ENCODE measurements at regions not wholly inside any gene's neighbourhood (a gene's known extent, or its start where the extent isn't known, plus 50 kb on each side); places are given as distances from the start of the nearest gene placed in this dataset.

GRCh38 chr3:66934725-66935124 lies 63.4 kb upstream of the KBTBD8 start:
- 0% methylated on average over 3 of the region's 3 CpGs for WGBS (ENCODE audit: insufficient coverage, insufficient replicate concordance, low lambda C conversion rate, missing lambda C conversion rate)
- no peak overlapping the region for H3K4me2 ChIP-seq (ENCODE audit: control insufficient read depth, insufficient read depth)

More at GRCh38 chr3:66934725-66935124, 63.4 kb upstream of the KBTBD8 start:
- no peak overlapping the region for H3K9ac ChIP-seq (ENCODE audit: control insufficient read depth, insufficient read depth, low read length)
- ChIA-PET SMC1A (ENCODE audit: uncharacterized antibody, unreplicated experiment) (interaction anchor here (0.6 to 1.3 kb wide), 2 partner anchors 24 to 56 kb away, joined by 4 read pairs; no protein-coding TSS in a partner anchor), CTCF (interaction anchor here (1.5 kb wide), 1 partner anchor 36 kb away, joined by 4 read pairs; no protein-coding TSS in a partner anchor), RAD21 (ENCODE audit: unreplicated experiment) (no interaction called here), POLR2A (no interaction called here)
- DNase-seq (ENCODE audit: low read depth, low spot score) (no peak), FAIRE-seq (no peak), ATAC-seq (no peak)
- no peaks in the 10 kb centered on the region for H3K79me2 ChIP-seq (ENCODE audit: control insufficient read depth, insufficient read depth, low read length)
- no peaks in the 10 kb centered on the region for H4K20me1 ChIP-seq (ENCODE audit: control insufficient read depth, insufficient read depth)
- no peaks in the 10 kb centered on the region for H3K4me1 ChIP-seq (ENCODE audit: control insufficient read depth, insufficient read depth, low read length)
- H3K4me3 ChIP-seq: no peak overlapping the region
- no peaks in the 10 kb centered on the region for H3K36me3 ChIP-seq (ENCODE audit: control insufficient read depth in 2 of 2, insufficient read depth in 2 of 2, low read length in 1 of 2)
- no peaks in the 10 kb centered on the region for H3K27me3 ChIP-seq (replicated peaks in 1 of 2; ENCODE audit: control insufficient read depth in 2 of 2, insufficient read depth in 2 of 2, low read length in 1 of 2)
- TF ChIP-seq IRF3 (IDR thresholded peaks at IDR 0.05): no peak
- no peak for TF ChIP-seq TARDBP (IDR thresholded peaks at IDR 0.05; ENCODE audit: borderline replicate concordance)
- no peak for TF ChIP-seq FOXM1 (IDR thresholded peaks at IDR 0.05; ENCODE audit: low read depth, low read length)
- no peak for TF ChIP-seq FOXK2 (IDR thresholded peaks at IDR 0.05)
- no peak for TF ChIP-seq EP300 (IDR thresholded peaks at IDR 0.05; ENCODE audit: borderline replicate concordance in 1 of 2, control insufficient read depth in 1 of 2, low read depth in 2 of 2, low read length in 2 of 2)
- TF ChIP-seq CUX1 (IDR thresholded peaks at IDR 0.05; ENCODE audit: insufficient replicate concordance, low read depth, low read length): no peak
- TF ChIP-seq NRF1 (conservative IDR thresholded peaks at IDR 0.05; ENCODE audit: low read depth, low read length): no peak
- no peak for TF ChIP-seq NFYA (IDR thresholded peaks at IDR 0.05; ENCODE audit: borderline replicate concordance, low read depth, low read length)
- no peak for TF ChIP-seq ZSCAN29 (IDR thresholded peaks at IDR 0.05)
- TF ChIP-seq YY1 (IDR thresholded peaks at IDR 0.05; ENCODE audit: low read depth, low read length): no peak
- TF ChIP-seq NR2F1 (conservative IDR thresholded peaks at IDR 0.05): no peak
- TF ChIP-seq ASH2L (IDR thresholded peaks at IDR 0.05; ENCODE audit: borderline replicate concordance, low read depth): no peak
- no peak for TF ChIP-seq STAT3 (IDR thresholded peaks at IDR 0.05; ENCODE audit: low read depth, low read length)
- TF ChIP-seq RBBP5 (conservative IDR thresholded peaks at IDR 0.05): no peak
- no peak for TF ChIP-seq LARP7 (IDR thresholded peaks at IDR 0.05)
- no peak for TF ChIP-seq POLR2AphosphoS2 (IDR thresholded peaks at IDR 0.05; ENCODE audit: low read depth, low read length)
- TF ChIP-seq EGR1 (IDR thresholded peaks at IDR 0.05; ENCODE audit: borderline replicate concordance in 1 of 2, low read depth in 2 of 2, low read length in 2 of 2): no peak
- intact Hi-C loops (cut with micrococcal nuclease; ENCODE audit: unreplicated experiment): no loop called here
- BruUV-seq (replicated peaks): no TSS peak
- no peak overlapping the region for H3K27ac ChIP-seq (ENCODE audit: control insufficient read depth, insufficient read depth)
- in situ Hi-C loops (cut with MboI): no loop called here
- no peaks in the 10 kb centered on the region for H3K9me3 ChIP-seq (replicated peaks; ENCODE audit: control insufficient read depth, insufficient read depth, low read length)
- no peak overlapping the region for H2AFZ ChIP-seq (ENCODE audit: control insufficient read depth, low read depth, low read length)

Measured in GM12878 (cell line).